HEK293 (cell line): ENCODE measurements at regions not wholly inside any gene's neighbourhood (a gene's known extent, or its start where the extent isn't known, plus 50 kb on each side); places are given as distances from the start of the nearest gene placed in this dataset.

Source experiments
- CTCF ChIA-PET: fragments of 350-600 bp; formaldehyde crosslinking; extraction: SDS; loops from one replicate; lab custom pipeline; 2021; ENCODE audit warnings: antibody characterized with exemption; lab: Yijun Ruan, JAX
- POLR2A ChIA-PET: fragments of 300-600 bp; formaldehyde crosslinking; extraction: SDS; loops from one replicate; lab custom pipeline; 2020; ENCODE audit warnings: antibody characterized with exemption, inconsistent platforms; lab: Yijun Ruan, JAX
- H3K27ac ChIP-seq: fragments of 200-500 bp; sonication (Bioruptor generic); 2 replicates; pipeline ENCODE4 v1.5.1; 2014; ENCODE audit warnings: low read depth, low read length, control low read depth, inconsistent platforms; ENCODE audit errors: extremely low read depth
- H3K36me3 ChIP-seq, 2 experiments: fragments of 200-500 bp in 1 of 2; sonication (Bioruptor generic) in 1 of 2; 1 replicate in 1 of 2; 2 replicates in 1 of 2; pipeline ENCODE4 v1.5.1; 2014 to 2017; ENCODE audit warnings: inconsistent platforms in 2 of 2, low read length in 2 of 2; ENCODE audit not compliant: control insufficient read depth in 2 of 2, insufficient read depth in 1 of 2
- H3K4me1 ChIP-seq: fragments of 200-500 bp; sonication (Bioruptor generic); 2 replicates; pipeline ENCODE4 v1.5.1; 2014; ENCODE audit warnings: mild to moderate bottlenecking, low read length, inconsistent platforms; ENCODE audit not compliant: control insufficient read depth, insufficient read depth
- H3K4me3 ChIP-seq: 2 replicates; pipeline ENCODE4 v1.5.1; 2011; ENCODE audit warnings: low read depth, mild to moderate bottlenecking, control low read depth, low read length, moderate library complexity
- H3K9me3 ChIP-seq: fragments of 200-500 bp; sonication (Bioruptor generic); 2 replicates; pipeline ENCODE4 v1.5.1; 2014; ENCODE audit warnings: low read depth, low read length, inconsistent platforms; ENCODE audit not compliant: control insufficient read depth, insufficient read depth
- KLF8 ChIP-seq: fragments of 450-650 bp; formaldehyde crosslinking; IDR thresholded peaks from 2 replicates; pipeline ENCODE4 v1.5.1; 2016; ENCODE audit warnings: missing biosample characterization, missing genetic modification characterization
- PATZ1 ChIP-seq: fragments of 450-650 bp; formaldehyde crosslinking; IDR thresholded peaks from 2 replicates; pipeline ENCODE4 v1.5.1; 2016; ENCODE audit warnings: missing biosample characterization, missing genetic modification characterization
- RBAK ChIP-seq: fragments of 450-650 bp; formaldehyde crosslinking; IDR thresholded peaks from 2 replicates; pipeline ENCODE4 v1.5.1; 2016; ENCODE audit warnings: missing biosample characterization, missing genetic modification characterization
- SCRT1 ChIP-seq: fragments of 450-650 bp; formaldehyde crosslinking; IDR thresholded peaks from 2 replicates; pipeline ENCODE4 v1.5.1; 2016; ENCODE audit warnings: missing biosample characterization, missing genetic modification characterization, borderline replicate concordance
- SP3 ChIP-seq: fragments of 450-650 bp; formaldehyde crosslinking; IDR thresholded peaks from 2 replicates; pipeline ENCODE4 v1.5.1; 2016; ENCODE audit warnings: missing biosample characterization, missing genetic modification characterization
- ZBTB21 ChIP-seq: fragments of 450-650 bp; formaldehyde crosslinking; IDR thresholded peaks from 2 replicates; pipeline ENCODE4 v1.5.1; 2017; ENCODE audit warnings: missing biosample characterization, missing genetic modification characterization
- ZBTB6 ChIP-seq: fragments of 450-650 bp; formaldehyde crosslinking; IDR thresholded peaks from 2 replicates; pipeline ENCODE4 v1.5.1; 2017; ENCODE audit warnings: missing biosample characterization, missing genetic modification characterization
- ZFP41 ChIP-seq: fragments of 450-650 bp; formaldehyde crosslinking; IDR thresholded peaks from 2 replicates; pipeline ENCODE4 v1.5.1; 2016; ENCODE audit warnings: missing biosample characterization, missing genetic modification characterization, borderline replicate concordance
- ZFP69B ChIP-seq: fragments of 450-650 bp; formaldehyde crosslinking; IDR thresholded peaks from 2 replicates; pipeline ENCODE4 v1.5.1; 2016; ENCODE audit warnings: missing biosample characterization, missing genetic modification characterization
- ZNF2 ChIP-seq: fragments of 450-650 bp; formaldehyde crosslinking; IDR thresholded peaks from 2 replicates; pipeline ENCODE4 v1.5.1; 2016; ENCODE audit warnings: missing biosample characterization, missing genetic modification characterization
- ZNF211 ChIP-seq: fragments of 450-650 bp; formaldehyde crosslinking; IDR thresholded peaks from 2 replicates; pipeline ENCODE4 v1.5.1; 2016; ENCODE audit warnings: low read depth, missing biosample characterization, missing genetic modification characterization
- ZNF324 ChIP-seq: fragments of 450-650 bp; formaldehyde crosslinking; IDR thresholded peaks from 2 replicates; pipeline ENCODE4 v1.5.1; 2016; ENCODE audit warnings: missing biosample characterization, missing genetic modification characterization
- ZNF362 ChIP-seq: fragments of 450-650 bp; formaldehyde crosslinking; IDR thresholded peaks from 2 replicates; pipeline ENCODE4 v1.5.1; 2016; ENCODE audit warnings: missing biosample characterization, missing genetic modification characterization
- ZNF37A ChIP-seq: fragments of 450-650 bp; IDR thresholded peaks from 2 replicates; pipeline ENCODE4 v1.5.1; 2018; ENCODE audit warnings: missing biosample characterization, missing genetic modification characterization
- ZNF398 ChIP-seq: fragments of 450-650 bp; formaldehyde crosslinking; IDR thresholded peaks from 2 replicates; pipeline ENCODE4 v1.5.1; 2017; ENCODE audit warnings: missing biosample characterization, missing genetic modification characterization
- ZNF426 ChIP-seq: fragments of 450-650 bp; formaldehyde crosslinking; IDR thresholded peaks from 2 replicates; pipeline ENCODE4 v1.5.1; 2017; ENCODE audit warnings: missing biosample characterization, missing genetic modification characterization, mild to moderate bottlenecking, inconsistent platforms, moderate library complexity
- ZNF501 ChIP-seq: fragments of 450-650 bp; formaldehyde crosslinking; IDR thresholded peaks from 2 replicates; pipeline ENCODE4 v1.5.1; 2016; ENCODE audit warnings: missing biosample characterization, missing genetic modification characterization
- ZNF529 ChIP-seq: fragments of 450-650 bp; formaldehyde crosslinking; IDR thresholded peaks from 2 replicates; pipeline ENCODE4 v1.5.1; 2017; ENCODE audit warnings: missing genetic modification characterization, missing biosample characterization; ENCODE audit not compliant: insufficient replicate concordance
- ZNF560 ChIP-seq: fragments of 450-650 bp; formaldehyde crosslinking; IDR thresholded peaks from 2 replicates; pipeline ENCODE4 v1.5.1; 2017; ENCODE audit warnings: missing biosample characterization, missing genetic modification characterization, borderline replicate concordance
- ZNF658 ChIP-seq: fragments of 450-650 bp; formaldehyde crosslinking; IDR thresholded peaks from 2 replicates; pipeline ENCODE4; 2016; ENCODE audit warnings: missing biosample characterization, missing genetic modification characterization
- ZNF707 ChIP-seq: fragments of 450-650 bp; formaldehyde crosslinking; IDR thresholded peaks from 2 replicates; pipeline ENCODE4 v1.5.1; 2016; ENCODE audit warnings: missing biosample characterization, missing genetic modification characterization
- ZNF747 ChIP-seq: fragments of 450-650 bp; formaldehyde crosslinking; IDR thresholded peaks from 2 replicates; pipeline ENCODE4 v1.5.1; 2016; ENCODE audit warnings: missing biosample characterization, missing genetic modification characterization
- ZSCAN16 ChIP-seq: fragments of 450-650 bp; formaldehyde crosslinking; IDR thresholded peaks from 2 replicates; pipeline ENCODE4 v1.5.1; 2016; ENCODE audit warnings: missing biosample characterization, missing genetic modification characterization
- ZSCAN4 ChIP-seq: fragments of 450-650 bp; formaldehyde crosslinking; IDR thresholded peaks from 2 replicates; pipeline ENCODE4 v1.5.1; 2017; ENCODE audit warnings: missing biosample characterization, missing genetic modification characterization

GRCh38 chr18:59760619-59761600, 63.7 kb upstream of the CCBE1 start:
- POLR2A ChIA-PET = no interaction called here
- Histone ChIP-seq H3K36me3 (no peaks in the 10 kb centered on the region), H3K9me3 (no peaks in the 10 kb centered on the region), H3K4me1 (peaks cover 4% of the 10 kb centered on the region), H3K4me3 (no peak overlapping the region), H3K27ac (no peak overlapping the region)
- CTCF ChIA-PET = interaction anchor here (1.5 kb wide), 1 partner anchor 64 kb away, joined by 4 read pairs; the partner anchor contains the start of gene CCBE1
- no peak for TF ChIP-seq ZNF211 (tag by site-specific recombination)
- no peak for TF ChIP-seq ZSCAN16
- TF ChIP-seq ZNF426 (tag by site-specific recombination) = no peak
- TF ChIP-seq ZNF747 (tag by site-specific recombination) = no peak
- TF ChIP-seq ZNF560 (tag by site-specific recombination) = no peak
- TF ChIP-seq ZNF707 = no peak

GRCh38 chr18:59760212-59760611, 63.0 kb upstream of the CCBE1 start:
- Histone ChIP-seq H3K27ac (no peak overlapping the region), H3K4me1 (peaks cover 4% of the 10 kb centered on the region), H3K4me3 (no peak overlapping the region), H3K9me3 (no peaks in the 10 kb centered on the region), H3K36me3 (no peaks in the 10 kb centered on the region)
- ChIA-PET CTCF (no interaction called here), POLR2A (no interaction called here)
- TF ChIP-seq SP3 = no peak
- TF ChIP-seq KLF8 (tag by site-specific recombination) = no peak
- no peak for TF ChIP-seq ZSCAN4
- TF ChIP-seq, all 188 proteins: peak for 0

- POLR2A ChIA-PET = no interaction called here
- no peak overlapping the region for H3K27ac ChIP-seq
- no peaks in the 10 kb centered on the region for H3K36me3 ChIP-seq
- H3K4me1 ChIP-seq = peaks cover 4% of the 10 kb centered on the region
- H3K9me3 ChIP-seq = no peaks in the 10 kb centered on the region
- H3K4me3 ChIP-seq = no peak overlapping the region
- CTCF ChIA-PET = interaction anchor here (0.7 to 1.8 kb wide), 2 partner anchors 62 to 82 kb away, joined by 3 to 4 read pairs; partner anchors contain the start of gene CCBE1
- TF ChIP-seq SCRT1 (no peak), ZNF658 (no peak), ZSCAN16 (no peak), ZNF398 (tag by site-specific recombination) (no peak), ZNF362 (tag by site-specific recombination) (no peak), RBAK (no peak), ZBTB21 (no peak), ZFP69B (tag by site-specific recombination) (no peak), ZBTB6 (no peak), ZFP41 (tag by site-specific recombination) (no peak), ZNF529 (tag by site-specific recombination) (no peak), ZNF37A (no peak), ZNF324 (tag by site-specific recombination) (no peak), ZNF501 (tag by site-specific recombination) (no peak), PATZ1 (tag by site-specific recombination) (no peak), ZNF2 (tag by site-specific recombination) (no peak)
Observed at GRCh38 chr18:59758837-59759236, 61.6 kb upstream of the CCBE1 start.
